ENCODE measurements at regions not wholly inside any gene's neighbourhood (a gene's known extent, or its start where the extent isn't known, plus 50 kb on each side); places are given as distances from the start of the nearest gene placed in this dataset.

GRCh38 chr10:44662051-44662450 is 249.1 kb upstream of the TMEM72 start:
- Histone ChIP-seq H3K27ac (ENCODE audit: low read length) (no peak overlapping the region), H3K4me1 (ENCODE audit: control insufficient read depth, insufficient read depth, low read length) (no peaks in the 10 kb centered on the region), H3K4me3 (ENCODE audit: low read length) (no peak overlapping the region), H3K9me3 (ENCODE audit: control insufficient read depth, low read length) (no peaks in the 10 kb centered on the region), H3K27me3 (ENCODE audit: control insufficient read depth, insufficient read depth) (no peaks in the 10 kb centered on the region)
- DNase-seq: no peak
- intact Hi-C loops (cut with DNase I): no loop called here
- 67% methylated on average over 6 of the region's 6 CpGs for WGBS
- ATAC-seq: no peak

GRCh38 chr10:44668336-44668735 is 242.8 kb upstream of the TMEM72 start:
- intact Hi-C loops (cut with DNase I): no loop called here
- Histone ChIP-seq H3K4me1 (ENCODE audit: control insufficient read depth, insufficient read depth, low read length) (no peaks in the 10 kb centered on the region), H3K9me3 (ENCODE audit: control insufficient read depth, low read length) (no peaks in the 10 kb centered on the region), H3K27ac (ENCODE audit: low read length) (no peak overlapping the region), H3K4me3 (ENCODE audit: low read length) (no peak overlapping the region), H3K27me3 (ENCODE audit: control insufficient read depth, insufficient read depth) (no peaks in the 10 kb centered on the region)
- no peak for DNase-seq
- ATAC-seq: no peak

GRCh38 chr10:44671319-44671718 is 239.8 kb upstream of the TMEM72 start:
- Histone ChIP-seq H3K9me3 (ENCODE audit: control insufficient read depth, low read length) (no peaks in the 10 kb centered on the region), H3K4me1 (ENCODE audit: control insufficient read depth, insufficient read depth, low read length) (no peaks in the 10 kb centered on the region), H3K27ac (ENCODE audit: low read length) (no peak overlapping the region), H3K4me3 (ENCODE audit: low read length) (no peak overlapping the region), H3K27me3 (ENCODE audit: control insufficient read depth, insufficient read depth) (no peaks in the 10 kb centered on the region)
- intact Hi-C loops (cut with DNase I): no loop called here
- ATAC-seq: no peak
- no peak for DNase-seq

- H3K9me3 ChIP-seq (ENCODE audit: control insufficient read depth, low read length): no peaks in the 10 kb centered on the region
- no peak overlapping the region for H3K27ac ChIP-seq (ENCODE audit: low read length)
- no peak for ATAC-seq
- H3K27me3 ChIP-seq (ENCODE audit: control insufficient read depth, insufficient read depth): no peaks in the 10 kb centered on the region
- no peaks in the 10 kb centered on the region for H3K4me1 ChIP-seq (ENCODE audit: control insufficient read depth, insufficient read depth, low read length)
- 63% methylated on average over 3 of the region's 3 CpGs for WGBS
- no peak for DNase-seq
- intact Hi-C loops (cut with DNase I): no loop called here
- H3K4me3 ChIP-seq (ENCODE audit: low read length): no peak overlapping the region
Observed at GRCh38 chr10:44673245-44673983, 237.7 kb upstream of the TMEM72 start.

GRCh38 chr10:44674536-44675386 is 236.4 kb upstream of the TMEM72 start:
- no peaks in the 10 kb centered on the region for H3K9me3 ChIP-seq (ENCODE audit: control insufficient read depth, low read length)
- H3K27ac ChIP-seq (ENCODE audit: low read length): no peak overlapping the region
- DNase-seq (peak in 1 of 3 donors; percentile 58), ATAC-seq (no peak)
- H3K4me3 ChIP-seq (ENCODE audit: low read length): no peak overlapping the region
- intact Hi-C loops (cut with DNase I): no loop called here
- H3K27me3 ChIP-seq (ENCODE audit: control insufficient read depth, insufficient read depth): no peaks in the 10 kb centered on the region
- H3K4me1 ChIP-seq (ENCODE audit: control insufficient read depth, insufficient read depth, low read length): no peaks in the 10 kb centered on the region
- 48% methylated on average over 6 of the region's 6 CpGs for WGBS

GRCh38 chr10:44675387-44675874 is 235.7 kb upstream of the TMEM72 start:
- no peak overlapping the region for H3K27ac ChIP-seq (ENCODE audit: low read length)
- WGBS: 74% methylated on average over 2 of the region's 2 CpGs
- no peak for DNase-seq
- no peaks in the 10 kb centered on the region for H3K4me1 ChIP-seq (ENCODE audit: control insufficient read depth, insufficient read depth, low read length)
- ATAC-seq: no peak
- H3K27me3 ChIP-seq (ENCODE audit: control insufficient read depth, insufficient read depth): no peaks in the 10 kb centered on the region
- intact Hi-C loops (cut with DNase I): no loop called here
- no peak overlapping the region for H3K4me3 ChIP-seq (ENCODE audit: low read length)
- H3K9me3 ChIP-seq (ENCODE audit: control insufficient read depth, low read length): no peaks in the 10 kb centered on the region

GRCh38 chr10:44680764-44681163 is 230.4 kb upstream of the TMEM72 start:
- Histone ChIP-seq H3K27me3 (ENCODE audit: control insufficient read depth, insufficient read depth) (no peaks in the 10 kb centered on the region), H3K4me1 (ENCODE audit: control insufficient read depth, insufficient read depth, low read length) (peaks cover 1% of the 10 kb centered on the region), H3K9me3 (ENCODE audit: control insufficient read depth, low read length) (no peaks in the 10 kb centered on the region), H3K4me3 (ENCODE audit: low read length) (no peak overlapping the region), H3K27ac (ENCODE audit: low read length) (no peak overlapping the region)
- intact Hi-C loops (cut with DNase I): no loop called here
- DNase-seq: no peak
- ATAC-seq: no peak
- 69% methylated on average over 6 of the region's 6 CpGs for WGBS

- intact Hi-C loops (cut with DNase I): no loop called here
- no peak for ATAC-seq
- H3K27ac ChIP-seq (ENCODE audit: low read length): no peak overlapping the region
Observed at GRCh38 chr10:44682507-44682906, 228.6 kb upstream of the TMEM72 start.

GRCh38 chr10:44684661-44685060 is 226.5 kb upstream of the TMEM72 start:
- no peak for DNase-seq
- H3K9me3 ChIP-seq (ENCODE audit: control insufficient read depth, low read length): no peaks in the 10 kb centered on the region
- intact Hi-C loops (cut with DNase I): no loop called here
- no peak overlapping the region for H3K27ac ChIP-seq (ENCODE audit: low read length)
- H3K4me1 ChIP-seq (ENCODE audit: control insufficient read depth, insufficient read depth, low read length): peaks cover 1% of the 10 kb centered on the region
- no peak overlapping the region for H3K4me3 ChIP-seq (ENCODE audit: low read length)
- ATAC-seq: no peak
- no peaks in the 10 kb centered on the region for H3K27me3 ChIP-seq (ENCODE audit: control insufficient read depth, insufficient read depth)
- 88% methylated on average over 2 of the region's 2 CpGs for WGBS

More at GRCh38 chr10:44682507-44682906, 228.6 kb upstream of the TMEM72 start:
- no peaks in the 10 kb centered on the region for H3K27me3 ChIP-seq (ENCODE audit: control insufficient read depth, insufficient read depth)
- DNase-seq: peak in 1 of 3 donors; percentile 53
- H3K9me3 ChIP-seq (ENCODE audit: control insufficient read depth, low read length): no peaks in the 10 kb centered on the region
- H3K4me3 ChIP-seq (ENCODE audit: low read length): no peak overlapping the region
- WGBS: 69% methylated on average over 7 of the region's 7 CpGs
- H3K4me1 ChIP-seq (ENCODE audit: control insufficient read depth, insufficient read depth, low read length): peaks cover 1% of the 10 kb centered on the region

- Histone ChIP-seq H3K9me3 (ENCODE audit: control insufficient read depth, low read length) (no peaks in the 10 kb centered on the region), H3K4me1 (ENCODE audit: control insufficient read depth, insufficient read depth, low read length) (peaks cover 1% of the 10 kb centered on the region), H3K27ac (ENCODE audit: low read length) (no peak overlapping the region), H3K27me3 (ENCODE audit: control insufficient read depth, insufficient read depth) (no peaks in the 10 kb centered on the region), H3K4me3 (ENCODE audit: low read length) (no peak overlapping the region)
- DNase-seq (no peak), ATAC-seq (no peak)
- intact Hi-C loops (cut with DNase I): no loop called here
- 68% methylated on average over 6 of the region's 6 CpGs for WGBS
Observed at GRCh38 chr10:44685220-44685619, 225.9 kb upstream of the TMEM72 start.

GRCh38 chr10:44685747-44686146 is 225.4 kb upstream of the TMEM72 start:
- no peak for ATAC-seq
- Histone ChIP-seq H3K27me3 (ENCODE audit: control insufficient read depth, insufficient read depth) (no peaks in the 10 kb centered on the region), H3K4me1 (ENCODE audit: control insufficient read depth, insufficient read depth, low read length) (peaks cover 1% of the 10 kb centered on the region), H3K9me3 (ENCODE audit: control insufficient read depth, low read length) (no peaks in the 10 kb centered on the region), H3K4me3 (ENCODE audit: low read length) (no peak overlapping the region), H3K27ac (ENCODE audit: low read length) (no peak overlapping the region)
- intact Hi-C loops (cut with DNase I): no loop called here
- WGBS: 83% methylated on average over 2 of the region's 2 CpGs
- DNase-seq: no peak

Measured in right cardiac atrium (tissue), 5 donors.